Stimulated activated CD8-positive, alpha-beta memory T cell treated with anti-CD3 and anti-CD28 coated beads, Interleukin-15, amount 100 ng/mL, for 48 hours (primary cell): ENCODE measurements at regions not wholly inside any gene's neighbourhood (a gene's known extent, or its start where the extent isn't known, plus 50 kb on each side); places are given as distances from the start of the nearest gene placed in this dataset.

Source experiments
- DNase-seq, 2 donors: peaks; one replicate each; pipeline ENCODE4 v3.0.0-alpha.2; 2020; ENCODE audit warnings: low read depth in 2 of 2

- DNase-seq: no peak
Measured at GRCh38 chr14:100955201-100955600, 51.7 kb upstream of the RTL1 start.

GRCh38 chr14:100962494-100962893 lies 59.0 kb upstream of the RTL1 start:
- no peak for DNase-seq

- no peak for DNase-seq
Measured at GRCh38 chr14:100965296-100965695, 61.8 kb upstream of the RTL1 start.

- no peak for DNase-seq
Measured at GRCh38 chr14:100967178-100967577, 63.7 kb upstream of the RTL1 start.

- DNase-seq: no peak
Measured at GRCh38 chr14:100967930-100968329, 64.4 kb upstream of the RTL1 start.

- DNase-seq: no peak
Measured at GRCh38 chr14:100972118-100972897, 68.8 kb upstream of the RTL1 start.

- DNase-seq: no peak
Measured at GRCh38 chr14:100975671-100976070, 72.1 kb upstream of the RTL1 start.

- no peak for DNase-seq
Measured at GRCh38 chr14:100979079-100979478, 75.6 kb upstream of the RTL1 start.

GRCh38 chr14:100979780-100980179 lies 76.3 kb upstream of the RTL1 start:
- DNase-seq: no peak

GRCh38 chr14:100980823-100981222 lies 77.3 kb upstream of the RTL1 start:
- no peak for DNase-seq

- DNase-seq: no peak
Measured at GRCh38 chr14:100981809-100982208, 78.3 kb upstream of the RTL1 start.

- no peak for DNase-seq
Measured at GRCh38 chr14:100982353-100982752, 78.8 kb upstream of the RTL1 start.

- no peak for DNase-seq
Measured at GRCh38 chr14:100982762-100983161, 79.2 kb upstream of the RTL1 start.

GRCh38 chr14:100983710-100984109 lies 80.2 kb upstream of the RTL1 start:
- no peak for DNase-seq

GRCh38 chr14:100988011-100988410 lies 84.5 kb upstream of the RTL1 start:
- no peak for DNase-seq

- no peak for DNase-seq
Measured at GRCh38 chr14:100988411-100988900, 84.9 kb upstream of the RTL1 start.

GRCh38 chr14:100988956-100989355 lies 85.4 kb upstream of the RTL1 start:
- DNase-seq: no peak

GRCh38 chr14:100989924-100990323 lies 86.4 kb upstream of the RTL1 start:
- no peak for DNase-seq

- DNase-seq: no peak
Measured at GRCh38 chr14:100994082-100994481, 90.6 kb upstream of the RTL1 start.

GRCh38 chr14:100994756-100995330 lies 91.3 kb upstream of the RTL1 start:
- no peak for DNase-seq

- no peak for DNase-seq
Measured at GRCh38 chr14:101000711-101001250, 97.3 kb upstream of the RTL1 start.

GRCh38 chr14:101001311-101002069 lies 98.0 kb upstream of the RTL1 start:
- no peak for DNase-seq
